ENCODE measurements at regions not wholly inside any gene's neighbourhood (a gene's known extent, or its start where the extent isn't known, plus 50 kb on each side); places are given as distances from the start of the nearest gene placed in this dataset.

- TF ChIP-seq POLR2A (IDR thresholded peaks at IDR 0.05; ENCODE audit: low read length) (no peak), GATA1 (IDR thresholded peaks at IDR 0.05; ENCODE audit: low read depth, low read length) (no peak)
These were observed 92.6 kb downstream of the HHIPL2 start for GRCh38 chr1:222455188-222455879.
